Activated T-cell treated with anti-CD3 and anti-CD28 coated beads, Interleukin-2, amount 50 U/mL, for 24 hours (primary cell): ENCODE measurements at regions not wholly inside any gene's neighbourhood (a gene's known extent, or its start where the extent isn't known, plus 50 kb on each side); places are given as distances from the start of the nearest gene placed in this dataset.
"Not testable (repeated sequence)": the region's sequence is repeated elsewhere in the genome, so short reads cannot be mapped to it uniquely, and the experiment has no call there.

Experiments used
- DNase-seq: peaks from one replicate; pipeline ENCODE4 v3.0.0-alpha.2; 2020
- H3K27ac Mint-ChIP-seq: 2 replicates; pipeline ENCODE4 v1.8.0; 2020; ENCODE audit warnings: mild to moderate bottlenecking, mixed read lengths
- H3K27me3 Mint-ChIP-seq: 2 replicates; pipeline ENCODE4 v1.8.0; 2020; ENCODE audit warnings: mixed read lengths
- H3K36me3 Mint-ChIP-seq: 2 replicates; pipeline ENCODE4 v1.8.0; 2020; ENCODE audit warnings: low read depth, mixed read lengths
- H3K4me1 Mint-ChIP-seq: 2 replicates; pipeline ENCODE4 v1.8.0; 2020; ENCODE audit warnings: low read depth, mixed read lengths
- H3K4me3 Mint-ChIP-seq: 2 replicates; pipeline ENCODE4 v1.8.0; 2020; ENCODE audit warnings: mild to moderate bottlenecking, moderate library complexity, mixed read lengths
- H3K9me3 Mint-ChIP-seq: 2 replicates; pipeline ENCODE4 v1.8.0; 2020; ENCODE audit warnings: mixed read lengths

GRCh38 chr12:76641073-76641472 is 81.5 kb upstream of the OSBPL8 start:
- Mint-ChIP-seq H3K9me3 (no peaks in the 10 kb centered on the region), H3K27me3 (peaks cover 2% of the 10 kb centered on the region), H3K4me3 (no peak overlapping the region), H3K36me3 (no peaks in the 10 kb centered on the region), H3K27ac (no peak overlapping the region), H3K4me1 (peaks cover 13% of the 10 kb centered on the region)
- no peak for DNase-seq

GRCh38 chr12:76641961-76642360 is 82.4 kb upstream of the OSBPL8 start:
- Mint-ChIP-seq H3K9me3 (no peaks in the 10 kb centered on the region), H3K36me3 (no peaks in the 10 kb centered on the region), H3K4me1 (peaks cover 4% of the 10 kb centered on the region), H3K4me3 (no peak overlapping the region), H3K27ac (no peak overlapping the region), H3K27me3 (peaks cover 2% of the 10 kb centered on the region)
- no peak for DNase-seq

- Mint-ChIP-seq H3K36me3 (no peaks in the 10 kb centered on the region), H3K4me3 (no peak overlapping the region), H3K27me3 (peaks cover 2% of the 10 kb centered on the region)
Observed at GRCh38 chr12:76643438-76643837, 83.9 kb upstream of the OSBPL8 start.

GRCh38 chr12:76644950-76645349 is 85.4 kb upstream of the OSBPL8 start:
- Mint-ChIP-seq H3K27ac (no peak overlapping the region), H3K4me3 (no peak overlapping the region), H3K4me1 (no peaks in the 10 kb centered on the region), H3K36me3 (no peaks in the 10 kb centered on the region), H3K27me3 (peaks cover 2% of the 10 kb centered on the region), H3K9me3 (no peaks in the 10 kb centered on the region)
- DNase-seq: no peak

More at GRCh38 chr12:76643438-76643837, 83.9 kb upstream of the OSBPL8 start:
- Mint-ChIP-seq H3K9me3 (no peaks in the 10 kb centered on the region), H3K4me1 (no peaks in the 10 kb centered on the region), H3K27ac (no peak overlapping the region)
- DNase-seq: no peak

GRCh38 chr12:76645934-76646333 is 86.4 kb upstream of the OSBPL8 start:
- no peaks in the 10 kb centered on the region for H3K9me3 Mint-ChIP-seq

GRCh38 chr12:76646366-76646765 is 86.8 kb upstream of the OSBPL8 start:
- peaks cover 3% of the 10 kb centered on the region for H3K27me3 Mint-ChIP-seq
- no peak for DNase-seq
- no peak overlapping the region for H3K4me3 Mint-ChIP-seq
- no peaks in the 10 kb centered on the region for H3K36me3 Mint-ChIP-seq
- H3K27ac Mint-ChIP-seq: no peak overlapping the region
- H3K9me3 Mint-ChIP-seq: no peaks in the 10 kb centered on the region
- H3K4me1 Mint-ChIP-seq: no peaks in the 10 kb centered on the region

More at GRCh38 chr12:76645934-76646333, 86.4 kb upstream of the OSBPL8 start:
- DNase-seq: no peak
- H3K4me3 Mint-ChIP-seq: no peak overlapping the region
- H3K4me1 Mint-ChIP-seq: no peaks in the 10 kb centered on the region
- H3K27me3 Mint-ChIP-seq: peaks cover 2% of the 10 kb centered on the region
- no peaks in the 10 kb centered on the region for H3K36me3 Mint-ChIP-seq
- H3K27ac Mint-ChIP-seq: no peak overlapping the region

GRCh38 chr12:76649099-76649498 is 89.5 kb upstream of the OSBPL8 start:
- Mint-ChIP-seq H3K36me3 (no peaks in the 10 kb centered on the region), H3K9me3 (no peaks in the 10 kb centered on the region), H3K27ac (no peak overlapping the region), H3K4me1 (no peaks in the 10 kb centered on the region), H3K27me3 (peaks cover 7% of the 10 kb centered on the region), H3K4me3 (no peak overlapping the region)
- no peak for DNase-seq

- peaks cover 15% of the 10 kb centered on the region for H3K27me3 Mint-ChIP-seq
- no peaks in the 10 kb centered on the region for H3K4me1 Mint-ChIP-seq
- no peak for DNase-seq
- no peaks in the 10 kb centered on the region for H3K9me3 Mint-ChIP-seq
- H3K4me3 Mint-ChIP-seq: no peak overlapping the region
- H3K36me3 Mint-ChIP-seq: no peaks in the 10 kb centered on the region
- no peak overlapping the region for H3K27ac Mint-ChIP-seq
Observed at GRCh38 chr12:76652402-76652801, 92.8 kb upstream of the OSBPL8 start.

GRCh38 chr12:76653342-76653741 is 93.8 kb upstream of the OSBPL8 start:
- no peak for DNase-seq
- H3K9me3 Mint-ChIP-seq: no peaks in the 10 kb centered on the region
- H3K4me3 Mint-ChIP-seq: no peak overlapping the region
- H3K36me3 Mint-ChIP-seq: no peaks in the 10 kb centered on the region
- H3K27ac Mint-ChIP-seq: no peak overlapping the region
- H3K27me3 Mint-ChIP-seq: peaks cover 16% of the 10 kb centered on the region
- no peaks in the 10 kb centered on the region for H3K4me1 Mint-ChIP-seq

GRCh38 chr12:76664731-76665130 is 99.2 kb upstream of the ZDHHC17 start:
- Mint-ChIP-seq H3K27ac (no peak overlapping the region), H3K27me3 (peaks cover 11% of the 10 kb centered on the region), H3K36me3 (no peaks in the 10 kb centered on the region), H3K9me3 (no peaks in the 10 kb centered on the region), H3K4me1 (peaks cover 13% of the 10 kb centered on the region), H3K4me3 (no peak overlapping the region)
- no peak for DNase-seq

GRCh38 chr12:76666290-76666835 is 97.6 kb upstream of the ZDHHC17 start:
- H3K27ac Mint-ChIP-seq: no peak overlapping the region
- DNase-seq: no peak
- H3K27me3 Mint-ChIP-seq: peaks cover 11% of the 10 kb centered on the region
- H3K36me3 Mint-ChIP-seq: no peaks in the 10 kb centered on the region
- H3K4me3 Mint-ChIP-seq: no peak overlapping the region
- H3K4me1 Mint-ChIP-seq: peaks cover 13% of the 10 kb centered on the region
- no peaks in the 10 kb centered on the region for H3K9me3 Mint-ChIP-seq

GRCh38 chr12:76669981-76670380 is 93.9 kb upstream of the ZDHHC17 start:
- H3K27me3 Mint-ChIP-seq: peaks cover 2% of the 10 kb centered on the region
- no peaks in the 10 kb centered on the region for H3K9me3 Mint-ChIP-seq
- peaks cover 13% of the 10 kb centered on the region for H3K4me1 Mint-ChIP-seq
- DNase-seq: no peak
- H3K27ac Mint-ChIP-seq: no peak overlapping the region
- H3K4me3 Mint-ChIP-seq: no peak overlapping the region
- H3K36me3 Mint-ChIP-seq: no peaks in the 10 kb centered on the region

- H3K9me3 Mint-ChIP-seq: no peaks in the 10 kb centered on the region
- peaks cover 2% of the 10 kb centered on the region for H3K27me3 Mint-ChIP-seq
- H3K36me3 Mint-ChIP-seq: no peaks in the 10 kb centered on the region
- H3K4me1 Mint-ChIP-seq: peaks cover 8% of the 10 kb centered on the region
- H3K4me3 Mint-ChIP-seq: no peak overlapping the region
- DNase-seq: no peak
- no peak overlapping the region for H3K27ac Mint-ChIP-seq
Observed at GRCh38 chr12:76670776-76671175, 93.1 kb upstream of the ZDHHC17 start.

GRCh38 chr12:76674669-76675315 is 89.1 kb upstream of the ZDHHC17 start:
- no peak for DNase-seq
- Mint-ChIP-seq H3K9me3 (no peaks in the 10 kb centered on the region), H3K4me1 (no peaks in the 10 kb centered on the region), H3K27me3 (peaks cover 2% of the 10 kb centered on the region), H3K4me3 (no peak overlapping the region), H3K36me3 (no peaks in the 10 kb centered on the region), H3K27ac (no peak overlapping the region)

GRCh38 chr12:76676261-76676660 is 87.7 kb upstream of the ZDHHC17 start:
- not testable (repeated sequence) for H3K4me1 Mint-ChIP-seq, H3K4me3 Mint-ChIP-seq, H3K9me3 Mint-ChIP-seq, H3K27me3 Mint-ChIP-seq, DNase-seq, H3K27ac Mint-ChIP-seq, H3K36me3 Mint-ChIP-seq
